HG03175 (cell line): ENCODE measurements at regions not wholly inside any gene's neighbourhood (a gene's known extent, or its start where the extent isn't known, plus 50 kb on each side); places are given as distances from the start of the nearest gene placed in this dataset.

Experiments
- ATAC-seq: cut with Tn5 transposase; IDR thresholded peaks from one replicate; pipeline ENCODE4 v1.9.1; 2021; ENCODE audit warnings: mild to moderate bottlenecking, moderate library complexity; ENCODE audit not compliant: unreplicated experiment

- no peak for ATAC-seq
Observed at GRCh38 chr7:148472406-148472805, 118.2 kb upstream of the C7orf33 start.

- no peak for ATAC-seq
Observed at GRCh38 chr7:148473703-148474480, 116.7 kb upstream of the C7orf33 start.

GRCh38 chr7:148474481-148475025 lies 116.0 kb upstream of the C7orf33 start:
- no peak for ATAC-seq

- no peak for ATAC-seq
Observed at GRCh38 chr7:148478551-148478950, 112.0 kb upstream of the C7orf33 start.

GRCh38 chr7:148480479-148481146 lies 110.0 kb upstream of the C7orf33 start:
- ATAC-seq = no peak

- ATAC-seq = no peak
Observed at GRCh38 chr7:148481147-148481526, 109.4 kb upstream of the C7orf33 start.

GRCh38 chr7:148481971-148482626 lies 108.5 kb upstream of the C7orf33 start:
- ATAC-seq = no peak

- no peak for ATAC-seq
Observed at GRCh38 chr7:148483515-148484308, 106.9 kb upstream of the C7orf33 start.

GRCh38 chr7:148484486-148484885 lies 106.1 kb upstream of the C7orf33 start:
- ATAC-seq = no peak

GRCh38 chr7:148485618-148486017 lies 104.9 kb upstream of the C7orf33 start:
- ATAC-seq = no peak

GRCh38 chr7:148486937-148487336 lies 103.6 kb upstream of the C7orf33 start:
- ATAC-seq = no peak

GRCh38 chr7:148487912-148488311 lies 102.7 kb upstream of the C7orf33 start:
- ATAC-seq = no peak

- ATAC-seq = no peak
Observed at GRCh38 chr7:148489678-148490077, 100.9 kb upstream of the C7orf33 start.

GRCh38 chr7:148492157-148492860 lies 98.3 kb upstream of the C7orf33 start:
- ATAC-seq = no peak

- no peak for ATAC-seq
Observed at GRCh38 chr7:148495605-148496004, 95.0 kb upstream of the C7orf33 start.

- ATAC-seq = no peak
Observed at GRCh38 chr7:148500978-148501377, 89.6 kb upstream of the C7orf33 start.

GRCh38 chr7:148503900-148504487 lies 86.6 kb upstream of the C7orf33 start:
- no peak for ATAC-seq

- no peak for ATAC-seq
Observed at GRCh38 chr7:148505645-148506375, 84.8 kb upstream of the C7orf33 start.

GRCh38 chr7:148507064-148507573 lies 83.4 kb upstream of the C7orf33 start:
- peak; percentile 99 for ATAC-seq
